Activated CD4-positive, alpha-beta T cell treated with anti-CD3 and anti-CD28 coated beads for 1 hour (primary cell): ENCODE measurements at regions not wholly inside any gene's neighbourhood (a gene's known extent, or its start where the extent isn't known, plus 50 kb on each side); places are given as distances from the start of the nearest gene placed in this dataset.
"Not testable (repeated sequence)": the region's sequence is repeated elsewhere in the genome, so short reads cannot be mapped to it uniquely, and the experiment has no call there.

Experiments
- DNase-seq: peaks from one replicate; pipeline ENCODE4 v3.0.0-alpha.2; 2020

DNA sequence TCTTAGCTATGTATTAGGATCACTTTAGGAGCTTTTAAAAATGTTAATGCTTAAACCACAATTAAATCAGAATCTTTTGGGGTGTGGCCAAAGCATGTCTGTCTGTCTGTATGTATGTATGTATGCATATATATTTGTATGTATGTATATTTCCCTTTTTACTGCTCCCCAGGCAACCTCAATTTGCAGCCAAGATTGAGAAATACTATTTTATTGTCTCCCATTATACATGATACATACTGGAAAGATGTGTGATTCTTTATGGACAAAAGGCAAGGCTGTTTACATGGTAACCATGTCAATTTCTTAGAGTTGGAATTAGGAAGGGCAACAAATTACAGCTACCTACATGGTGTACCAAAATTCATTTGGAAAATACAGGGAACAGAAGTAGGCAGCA, 783.6 kb downstream of the ETS1 start:
- DNase-seq: no peak

- DNase-seq: no peak
Observed at GRCh38 chr11:127800989-127801688, 786.2 kb downstream of the ETS1 start.

GRCh38 chr11:127795326-127795725, 792.0 kb downstream of the ETS1 start:
- no peak for DNase-seq

DNA sequence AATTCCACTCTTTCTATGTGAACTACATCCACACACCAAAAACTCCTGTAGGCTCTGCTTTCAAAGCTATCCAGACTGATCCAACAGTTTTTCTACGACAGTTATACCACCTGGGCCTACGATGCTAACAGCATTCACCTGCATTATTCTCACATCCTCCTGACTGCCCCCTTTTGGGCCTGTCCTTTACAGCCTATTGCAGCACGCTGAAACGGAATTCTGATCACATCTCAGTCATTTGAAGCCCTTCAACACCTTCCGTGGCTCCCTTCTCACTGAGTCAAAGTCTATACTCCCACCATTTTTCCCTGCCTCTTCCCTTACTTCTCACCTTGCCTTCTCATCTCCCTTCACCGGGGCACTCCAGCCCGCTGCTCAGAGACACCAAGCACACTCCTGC, 791.3 kb upstream of the KIRREL3 start:
- DNase-seq: no peak

GRCh38 chr11:127790592-127790991, 790.0 kb upstream of the KIRREL3 start:
- no peak for DNase-seq

- DNase-seq: no peak
Observed at GRCh38 chr11:127789927-127790326, 789.4 kb upstream of the KIRREL3 start.

DNA sequence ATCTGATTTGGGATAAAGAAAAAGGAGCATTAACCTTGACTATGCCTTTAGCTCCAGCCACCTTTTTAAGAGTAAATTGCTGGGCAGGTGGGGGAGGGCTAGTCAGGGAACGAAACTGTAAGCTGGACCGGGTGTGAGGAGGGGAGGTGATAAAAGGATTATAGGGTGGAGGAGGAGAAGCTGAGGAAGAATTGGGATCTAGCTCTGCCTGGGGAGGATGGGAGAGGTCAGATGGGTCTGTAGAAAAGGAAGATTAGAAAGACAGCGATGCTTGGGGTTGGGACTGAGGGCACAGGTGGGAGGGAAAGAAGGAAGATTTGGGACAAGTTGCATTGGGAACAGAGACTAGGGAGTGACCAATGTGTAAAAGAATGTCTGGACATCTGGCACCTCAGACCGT, 772.4 kb upstream of the KIRREL3 start:
- not testable (repeated sequence) for DNase-seq

- DNase-seq: not testable (repeated sequence)
Observed at GRCh38 chr11:127768931-127769330, 768.4 kb upstream of the KIRREL3 start.

GRCh38 chr11:127766734-127767133, 766.2 kb upstream of the KIRREL3 start:
- no peak for DNase-seq

DNA sequence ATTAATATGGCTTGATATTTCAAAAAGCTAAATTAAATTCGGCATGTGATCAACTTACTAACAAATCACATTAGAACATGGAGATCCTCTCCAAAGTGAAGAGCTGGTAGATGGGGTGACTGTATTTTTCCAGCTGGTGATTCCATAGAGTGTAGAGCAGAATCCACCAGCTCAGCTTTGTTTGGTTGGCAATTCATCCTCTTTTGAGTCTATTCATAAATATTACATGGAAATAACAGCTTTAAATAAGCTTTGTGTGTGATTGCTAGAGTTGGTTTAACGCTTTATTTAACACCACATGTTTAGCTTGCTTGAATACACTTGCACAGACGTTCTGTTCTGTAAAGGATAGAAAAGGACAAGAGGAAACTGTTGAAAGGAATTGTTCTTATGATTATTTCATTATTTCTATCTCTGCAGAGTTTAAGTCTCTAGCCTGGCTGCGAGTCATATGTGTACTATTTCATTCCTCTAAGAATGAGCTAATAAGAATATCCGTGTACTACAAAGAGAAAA, 738.3 kb upstream of the KIRREL3 start:
- no peak for DNase-seq

GRCh38 chr11:127737499-127737898, 736.9 kb upstream of the KIRREL3 start:
- DNase-seq: no peak

DNA sequence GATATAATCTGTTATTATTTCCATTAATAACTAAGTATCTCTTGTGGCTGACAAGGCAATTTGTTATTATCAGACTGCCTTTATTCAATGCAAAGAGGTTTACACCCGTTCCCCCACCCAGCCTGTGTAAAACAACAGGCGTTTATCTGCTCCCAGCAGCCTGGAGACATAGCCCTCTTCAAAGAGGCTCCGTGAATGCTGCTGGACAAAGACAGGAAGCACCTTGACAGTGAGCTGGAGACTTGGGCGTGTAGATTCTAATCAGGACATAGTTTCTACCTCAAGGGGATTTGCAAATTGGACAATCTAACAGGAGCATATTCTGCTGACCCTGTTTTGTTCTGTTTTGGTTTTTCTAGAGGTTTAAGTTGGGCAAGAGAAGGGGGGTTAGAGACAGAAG, 733.0 kb upstream of the KIRREL3 start:
- DNase-seq: no peak

GRCh38 chr11:127726367-127726766, 725.8 kb upstream of the KIRREL3 start:
- DNase-seq: no peak

DNA sequence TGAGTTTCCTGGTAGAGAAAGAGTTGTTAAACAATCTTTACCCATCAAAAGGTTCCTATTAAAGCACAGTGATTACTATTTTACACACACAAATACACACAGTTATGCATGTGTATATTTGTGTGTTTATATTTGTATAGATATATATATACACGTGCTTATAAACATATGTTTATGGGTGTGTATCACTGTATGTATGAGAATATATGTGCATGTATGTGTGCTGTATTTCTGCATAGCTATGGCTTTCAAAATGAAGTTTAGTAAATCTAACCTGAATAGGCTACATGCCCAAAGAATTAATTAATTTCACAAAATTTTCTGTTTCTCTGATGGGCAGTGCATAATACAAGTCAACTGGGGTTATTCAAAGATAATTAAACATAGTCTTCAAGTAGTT, 723.1 kb upstream of the KIRREL3 start:
- no peak for DNase-seq

DNA sequence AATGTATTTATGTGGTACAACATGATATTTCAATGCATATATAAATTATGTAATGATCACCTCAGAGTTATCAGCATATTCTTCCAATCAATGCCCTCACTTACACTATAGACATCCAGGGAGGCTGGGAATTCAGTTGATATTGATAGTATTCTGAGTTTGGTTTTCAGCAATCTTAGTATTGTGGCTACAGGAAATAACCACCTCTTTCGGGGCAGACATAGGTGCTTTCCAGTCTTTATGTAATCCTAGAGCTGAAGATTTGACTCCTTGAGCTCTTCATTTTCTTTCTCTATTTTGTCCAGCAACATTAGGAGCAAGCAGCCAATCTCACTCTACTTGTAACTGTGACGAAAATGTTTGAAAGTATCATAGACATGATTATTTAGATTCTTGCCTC, 712.7 kb upstream of the KIRREL3 start:
- no peak for DNase-seq

DNA sequence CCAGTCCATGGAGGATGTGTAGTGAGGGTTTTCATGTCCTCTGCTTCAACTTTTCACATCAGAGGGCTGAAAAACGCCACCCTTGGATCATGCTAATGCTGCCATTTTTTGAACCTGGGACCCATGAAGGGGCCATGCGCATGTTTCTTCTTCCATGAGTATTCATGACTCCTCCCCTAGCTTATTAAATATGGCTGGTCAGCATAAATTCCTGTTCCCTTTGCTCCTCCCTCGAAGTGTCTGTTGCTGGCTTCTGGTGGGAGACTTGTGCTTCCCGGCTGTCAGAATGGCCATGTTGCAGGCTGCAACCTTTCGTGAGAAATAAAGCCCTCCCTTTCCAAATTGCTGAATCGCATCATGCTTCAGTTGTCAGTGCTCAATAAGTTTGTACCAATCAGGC, 711.2 kb upstream of the KIRREL3 start:
- DNase-seq: no peak

DNA sequence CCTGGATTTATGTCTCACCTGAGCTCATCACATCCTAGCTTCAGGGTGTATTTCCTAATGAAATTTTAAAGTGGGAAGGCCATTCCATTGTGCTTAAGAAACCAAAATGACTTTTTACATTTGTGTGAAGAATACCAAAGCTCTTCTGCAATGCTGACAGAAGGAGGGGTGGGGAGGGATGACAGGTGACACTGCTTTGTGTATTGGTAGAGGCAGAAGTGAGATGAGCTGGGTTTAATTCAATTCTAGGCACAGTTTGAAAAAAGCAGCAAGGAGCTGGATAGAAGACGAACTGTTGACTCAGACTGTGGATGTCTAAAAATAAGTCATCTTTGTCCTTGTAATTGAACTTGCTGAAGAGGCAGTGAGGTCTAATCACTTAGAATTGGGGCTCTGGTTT, 710.3 kb upstream of the KIRREL3 start:
- no peak for DNase-seq

GRCh38 chr11:127709960-127710359, 709.4 kb upstream of the KIRREL3 start:
- DNase-seq: no peak

- no peak for DNase-seq
Observed at GRCh38 chr11:127693686-127694085, 693.1 kb upstream of the KIRREL3 start.

DNA sequence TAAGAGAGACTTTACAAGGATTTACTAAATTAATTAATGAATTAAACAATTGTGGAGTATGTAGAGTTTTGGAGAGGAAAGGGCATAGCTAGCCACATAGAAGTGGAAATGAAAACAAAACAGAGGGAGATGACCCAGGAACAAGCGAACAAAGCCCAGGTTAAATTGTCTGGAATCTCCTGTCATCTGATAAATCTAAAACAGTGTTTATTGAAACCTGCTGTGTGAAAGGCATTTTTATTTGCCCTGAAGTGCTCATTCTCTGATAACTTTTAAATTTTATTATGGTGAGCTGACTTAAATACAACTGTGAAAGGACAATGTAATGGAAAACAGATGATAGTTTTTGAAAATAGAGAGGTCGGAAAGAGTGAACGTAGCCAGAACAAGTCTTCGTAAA, 682.8 kb upstream of the KIRREL3 start:
- DNase-seq: no peak

- DNase-seq: no peak
Observed at GRCh38 chr11:127679816-127680545, 679.4 kb upstream of the KIRREL3 start.

DNA sequence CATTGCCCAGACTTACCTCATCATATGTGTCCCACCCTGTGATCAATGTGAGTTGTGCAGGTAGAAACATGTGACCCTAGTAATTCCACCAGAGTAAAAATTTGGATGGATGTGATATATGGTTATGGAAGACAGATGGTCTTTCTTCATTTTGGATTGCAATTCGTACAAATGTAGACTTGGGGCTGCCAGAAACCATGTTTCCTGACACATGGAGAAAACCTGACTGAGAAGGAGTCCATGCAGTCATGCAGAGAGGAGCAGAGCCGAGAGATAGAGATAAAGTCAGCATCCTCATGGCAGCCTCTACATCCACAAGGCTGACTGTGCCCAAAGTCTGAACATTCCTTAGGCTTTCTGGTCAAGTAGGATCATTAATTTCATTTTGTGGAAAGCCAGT, 678.1 kb upstream of the KIRREL3 start:
- no peak for DNase-seq

DNA sequence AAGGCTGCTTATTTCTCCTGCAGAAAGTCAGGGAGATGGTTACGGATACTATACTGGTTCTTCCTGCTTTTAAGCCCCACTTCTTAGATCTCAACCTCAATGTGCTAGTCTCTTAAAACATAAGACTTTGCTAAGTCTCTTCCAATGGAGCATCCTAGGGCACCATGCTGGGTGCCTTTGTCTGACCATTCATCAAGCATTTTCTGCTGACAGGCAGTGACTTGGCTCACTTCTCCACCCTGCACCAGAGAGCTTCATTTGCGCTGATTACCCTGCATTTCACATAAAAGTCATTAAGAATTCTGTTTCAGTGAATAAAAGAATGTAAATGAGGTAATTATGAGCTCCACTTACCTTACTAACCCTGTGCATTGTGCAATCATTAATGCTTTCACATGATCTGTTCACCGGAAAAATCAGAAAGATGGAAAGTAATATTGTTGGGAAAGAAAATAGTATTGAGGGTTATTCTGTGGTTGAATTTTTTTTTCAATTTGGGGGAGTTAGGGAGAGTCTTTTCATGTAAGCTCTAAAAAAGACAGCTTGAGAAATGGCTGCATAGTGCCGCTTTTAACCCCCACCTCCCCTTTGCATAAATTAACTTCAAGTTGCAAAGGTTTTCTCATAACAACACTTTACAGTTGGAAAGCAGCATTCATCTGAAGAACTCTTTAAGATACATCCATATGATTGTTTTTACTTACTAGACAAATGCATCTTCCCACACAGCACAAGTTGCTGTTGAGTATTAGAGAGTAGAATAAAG, 677.3 kb upstream of the KIRREL3 start:
- DNase-seq: no peak

- DNase-seq: no peak
Observed at GRCh38 chr11:127675581-127675980, 675.0 kb upstream of the KIRREL3 start.
